ENCODE measurements at regions not wholly inside any gene's neighbourhood (a gene's known extent, or its start where the extent isn't known, plus 50 kb on each side); places are given as distances from the start of the nearest gene placed in this dataset.

DNA sequence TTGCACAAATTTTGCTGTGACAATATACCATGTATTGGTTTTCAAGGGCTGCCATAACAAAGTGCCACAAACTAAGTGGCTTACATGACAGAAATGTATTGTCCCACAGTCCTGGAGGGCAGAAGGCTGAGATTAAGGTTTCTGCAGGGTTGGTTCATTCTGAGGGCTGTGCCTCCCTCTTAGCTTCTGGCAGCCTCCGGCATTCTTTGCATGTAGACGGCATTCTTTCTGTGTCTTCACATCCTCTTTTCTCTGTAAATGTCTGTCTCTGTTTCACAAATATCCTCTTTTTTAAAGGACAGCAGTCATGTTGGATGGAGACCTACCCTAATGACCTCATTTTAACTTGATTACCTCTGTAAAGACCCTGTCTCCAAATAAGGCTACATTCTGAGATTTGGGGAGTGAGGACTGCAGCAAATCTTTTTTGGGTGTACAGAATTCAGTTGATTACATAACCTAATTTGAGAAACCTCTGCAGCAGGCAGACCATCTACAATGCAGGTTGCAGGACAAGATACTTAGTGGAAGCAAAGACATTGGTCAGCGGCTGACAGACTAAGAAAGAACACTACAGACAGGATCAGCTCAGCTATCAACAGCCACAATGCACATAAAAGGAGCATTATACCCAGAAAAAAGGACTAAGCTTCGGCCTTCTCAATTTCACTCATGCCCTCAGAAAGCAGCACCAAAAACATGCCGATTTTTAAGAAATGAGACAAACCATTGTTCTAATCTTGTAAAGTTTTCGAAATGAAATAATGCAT is 84.6 kb upstream of the FAM3C start:
- TF ChIP-seq POLR2A (IDR thresholded peaks at IDR 0.05) = no peak
- TF ChIP-seq, protein P1, sequence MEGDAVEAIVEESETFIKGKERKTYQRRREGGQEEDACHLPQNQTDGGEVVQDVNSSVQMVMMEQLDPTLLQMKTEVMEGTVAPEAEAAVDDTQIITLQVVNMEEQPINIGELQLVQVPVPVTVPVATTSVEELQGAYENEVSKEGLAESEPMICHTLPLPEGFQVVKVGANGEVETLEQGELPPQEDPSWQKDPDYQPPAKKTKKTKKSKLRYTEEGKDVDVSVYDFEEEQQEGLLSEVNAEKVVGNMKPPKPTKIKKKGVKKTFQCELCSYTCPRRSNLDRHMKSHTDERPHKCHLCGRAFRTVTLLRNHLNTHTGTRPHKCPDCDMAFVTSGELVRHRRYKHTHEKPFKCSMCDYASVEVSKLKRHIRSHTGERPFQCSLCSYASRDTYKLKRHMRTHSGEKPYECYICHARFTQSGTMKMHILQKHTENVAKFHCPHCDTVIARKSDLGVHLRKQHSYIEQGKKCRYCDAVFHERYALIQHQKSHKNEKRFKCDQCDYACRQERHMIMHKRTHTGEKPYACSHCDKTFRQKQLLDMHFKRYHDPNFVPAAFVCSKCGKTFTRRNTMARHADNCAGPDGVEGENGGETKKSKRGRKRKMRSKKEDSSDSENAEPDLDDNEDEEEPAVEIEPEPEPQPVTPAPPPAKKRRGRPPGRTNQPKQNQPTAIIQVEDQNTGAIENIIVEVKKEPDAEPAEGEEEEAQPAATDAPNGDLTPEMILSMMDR (IDR thresholded peaks at IDR 0.05) = no peak
